DMS79 treated with DMSO at 0.1 percent for 48 hours (cell line): ENCODE measurements at regions not wholly inside any gene's neighbourhood (a gene's known extent, or its start where the extent isn't known, plus 50 kb on each side); places are given as distances from the start of the nearest gene placed in this dataset.
"Not testable (repeated sequence)": the region's sequence is repeated elsewhere in the genome, so short reads cannot be mapped to it uniquely, and the experiment has no call there.

Experiments used
- DNase-seq: peaks from one replicate; lab custom pipeline; 2025; lab: John Stamatoyannopoulos, UW

- no peak for DNase-seq
Measured at GRCh38 chr7:55303220-55303619, 61.9 kb upstream of the LANCL2 start.

DNA sequence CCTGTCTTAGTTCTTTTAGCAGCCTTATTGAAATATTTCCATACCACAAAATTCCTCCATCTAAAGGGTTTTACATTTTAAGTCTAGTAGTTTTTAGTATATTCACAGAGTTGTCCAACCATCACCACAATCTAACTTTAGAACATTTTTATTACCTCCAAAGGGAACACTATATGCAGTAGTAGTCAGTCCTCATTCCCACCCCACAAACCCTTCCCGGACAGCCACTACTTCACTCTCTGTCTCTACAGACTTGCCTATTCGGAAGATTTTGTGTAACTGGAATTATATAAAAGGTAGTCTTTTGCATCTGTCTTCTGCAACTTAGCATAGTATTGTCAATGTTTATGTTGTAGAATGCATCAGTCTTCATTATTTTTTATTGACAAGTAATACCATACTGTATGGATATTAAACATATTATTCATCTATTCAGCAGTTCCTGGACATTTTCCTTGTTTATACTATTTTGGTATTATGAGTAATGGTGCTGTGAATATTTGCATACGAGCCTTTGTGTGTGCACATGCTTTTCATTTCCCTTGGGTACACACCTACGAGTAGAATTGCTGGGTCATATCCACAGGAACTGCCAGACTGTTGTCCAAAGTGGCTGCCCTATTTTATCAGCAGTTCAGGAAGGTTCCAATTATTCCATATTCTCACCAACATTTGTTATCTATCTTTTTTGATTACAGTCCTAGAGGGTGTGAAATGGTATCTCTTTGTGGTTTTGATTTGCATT lies 60.9 kb upstream of the LANCL2 start:
- no peak for DNase-seq

DNA sequence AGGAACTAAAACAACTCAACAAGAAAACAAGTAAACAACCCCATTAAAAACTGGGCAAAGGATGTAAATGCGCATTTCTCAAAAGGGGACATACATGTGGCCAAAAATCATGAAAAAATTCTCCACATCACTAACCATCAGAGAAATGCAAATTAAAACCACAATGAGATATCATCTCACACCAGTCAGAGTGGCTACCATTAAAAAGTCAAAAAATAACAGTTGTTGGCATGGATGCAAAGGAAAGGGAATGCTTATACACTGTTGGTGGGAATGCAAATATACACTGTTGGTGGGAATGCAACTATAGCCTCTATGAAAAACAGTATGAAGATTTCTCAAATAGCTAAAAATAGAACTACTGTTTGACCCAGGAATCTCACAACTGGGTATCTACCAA lies 60.0 kb upstream of the LANCL2 start:
- no peak for DNase-seq

GRCh38 chr7:55306331-55306730 lies 58.8 kb upstream of the LANCL2 start:
- no peak for DNase-seq

- DNase-seq, result no peak
Measured at GRCh38 chr7:55307123-55307916, 57.8 kb upstream of the LANCL2 start.

- no peak for DNase-seq
Measured at GRCh38 chr7:55308186-55308929, 56.8 kb upstream of the LANCL2 start.

- no peak for DNase-seq
Measured at GRCh38 chr7:55309040-55309991, 55.8 kb upstream of the LANCL2 start.

- no peak for DNase-seq
Measured at GRCh38 chr7:55310287-55311025, 54.7 kb upstream of the LANCL2 start.

DNA sequence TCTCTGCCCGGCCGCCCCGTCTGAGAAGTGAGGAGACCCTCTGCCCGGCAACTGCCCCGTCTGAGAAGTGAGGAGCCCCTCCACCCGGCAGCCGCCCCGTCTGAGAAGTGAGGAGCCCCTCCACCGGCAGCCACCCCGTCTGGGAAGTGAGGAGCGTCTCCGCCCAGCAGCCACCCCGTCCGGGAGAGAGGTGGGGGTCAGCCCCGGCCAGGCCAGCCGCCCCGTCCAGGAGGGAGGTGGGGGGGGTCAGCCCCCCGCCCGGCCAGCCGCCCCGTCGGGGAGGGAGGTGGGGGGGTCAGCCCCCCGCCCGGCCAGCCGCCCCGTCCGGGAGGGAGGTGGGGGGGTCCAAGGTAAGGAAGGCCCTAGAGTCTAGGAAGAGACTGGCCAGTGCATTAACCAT lies 53.2 kb upstream of the LANCL2 start:
- DNase-seq, result not testable (repeated sequence)

DNA sequence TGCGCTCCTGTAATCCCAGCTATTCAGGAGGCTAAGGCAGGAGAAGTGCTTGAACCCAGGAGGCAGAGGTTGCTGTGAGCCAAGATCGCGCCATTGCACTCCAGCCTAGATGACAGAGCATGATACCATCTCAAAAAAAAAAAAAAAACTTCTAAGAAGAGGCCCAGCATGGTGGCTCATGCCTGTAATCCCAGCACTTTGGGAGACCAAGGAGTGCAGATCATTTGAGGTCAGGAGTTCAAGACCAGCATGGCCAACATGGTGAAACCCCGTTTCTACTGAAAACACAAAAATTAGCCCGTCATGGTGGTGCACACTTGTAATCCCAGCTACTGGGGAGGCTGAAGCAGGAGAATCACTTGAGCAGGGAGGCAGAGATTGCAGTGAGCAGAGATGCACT lies 51.5 kb upstream of the LANCL2 start:
- DNase-seq, result not testable (repeated sequence)

GRCh38 chr7:55314967-55315366 lies 50.2 kb upstream of the LANCL2 start:
- DNase-seq, result no peak
